ENCODE measurements at regions not wholly inside any gene's neighbourhood (a gene's known extent, or its start where the extent isn't known, plus 50 kb on each side); places are given as distances from the start of the nearest gene placed in this dataset.

GRCh38 chr3:148466143-148466542, 231.6 kb upstream of the AGTR1 start:
- TF ChIP-seq CTCF (IDR thresholded peaks at IDR 0.05) (no peak), POLR2AphosphoS5 (IDR thresholded peaks at IDR 0.05) (no peak), EP300 (IDR thresholded peaks at IDR 0.05) (no peak), POLR2A (IDR thresholded peaks at IDR 0.05; ENCODE audit: low read depth) (no peak)
